ENCODE measurements at regions not wholly inside any gene's neighbourhood (a gene's known extent, or its start where the extent isn't known, plus 50 kb on each side); places are given as distances from the start of the nearest gene placed in this dataset.

DNA sequence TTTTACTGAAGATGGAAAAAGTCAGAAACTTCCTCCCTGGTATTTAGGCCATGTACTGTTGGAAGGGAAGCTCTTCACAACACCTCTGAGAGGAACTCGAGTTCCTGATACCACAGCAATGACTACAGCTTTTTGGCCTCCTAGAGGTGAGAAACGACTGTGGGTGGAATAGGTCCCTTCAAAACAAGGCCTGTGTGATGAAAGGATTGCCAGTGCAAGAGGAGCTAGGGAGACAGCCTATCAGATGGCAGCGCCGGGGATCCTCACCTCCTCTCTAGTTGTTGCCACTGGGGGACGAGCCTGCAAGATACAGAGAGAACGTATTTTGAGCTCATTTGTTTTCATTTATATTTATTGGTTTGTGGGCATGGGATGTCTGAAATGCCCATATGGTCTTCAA, 187.8 kb upstream of the KCND3 start:
- no peak overlapping the region for H3K4me3 Mint-ChIP-seq (ENCODE audit: unreplicated experiment)
- H3K36me3 Mint-ChIP-seq (ENCODE audit: low read depth, unreplicated experiment): no peaks in the 10 kb centered on the region
- TF ChIP-seq, protein P1, sequence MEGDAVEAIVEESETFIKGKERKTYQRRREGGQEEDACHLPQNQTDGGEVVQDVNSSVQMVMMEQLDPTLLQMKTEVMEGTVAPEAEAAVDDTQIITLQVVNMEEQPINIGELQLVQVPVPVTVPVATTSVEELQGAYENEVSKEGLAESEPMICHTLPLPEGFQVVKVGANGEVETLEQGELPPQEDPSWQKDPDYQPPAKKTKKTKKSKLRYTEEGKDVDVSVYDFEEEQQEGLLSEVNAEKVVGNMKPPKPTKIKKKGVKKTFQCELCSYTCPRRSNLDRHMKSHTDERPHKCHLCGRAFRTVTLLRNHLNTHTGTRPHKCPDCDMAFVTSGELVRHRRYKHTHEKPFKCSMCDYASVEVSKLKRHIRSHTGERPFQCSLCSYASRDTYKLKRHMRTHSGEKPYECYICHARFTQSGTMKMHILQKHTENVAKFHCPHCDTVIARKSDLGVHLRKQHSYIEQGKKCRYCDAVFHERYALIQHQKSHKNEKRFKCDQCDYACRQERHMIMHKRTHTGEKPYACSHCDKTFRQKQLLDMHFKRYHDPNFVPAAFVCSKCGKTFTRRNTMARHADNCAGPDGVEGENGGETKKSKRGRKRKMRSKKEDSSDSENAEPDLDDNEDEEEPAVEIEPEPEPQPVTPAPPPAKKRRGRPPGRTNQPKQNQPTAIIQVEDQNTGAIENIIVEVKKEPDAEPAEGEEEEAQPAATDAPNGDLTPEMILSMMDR (IDR thresholded peaks at IDR 0.05; ENCODE audit: unreplicated experiment): no peak
- H3K27me3 Mint-ChIP-seq (ENCODE audit: unreplicated experiment): peaks cover 1% of the 10 kb centered on the region
- H3K4me1 Mint-ChIP-seq (ENCODE audit: unreplicated experiment): peaks cover 3% of the 10 kb centered on the region
- no peaks in the 10 kb centered on the region for H3K9me3 Mint-ChIP-seq (ENCODE audit: unreplicated experiment)
- H3K27ac Mint-ChIP-seq (ENCODE audit: unreplicated experiment): no peak overlapping the region
- no peak for DNase-seq (ENCODE audit: low spot score)

DNA sequence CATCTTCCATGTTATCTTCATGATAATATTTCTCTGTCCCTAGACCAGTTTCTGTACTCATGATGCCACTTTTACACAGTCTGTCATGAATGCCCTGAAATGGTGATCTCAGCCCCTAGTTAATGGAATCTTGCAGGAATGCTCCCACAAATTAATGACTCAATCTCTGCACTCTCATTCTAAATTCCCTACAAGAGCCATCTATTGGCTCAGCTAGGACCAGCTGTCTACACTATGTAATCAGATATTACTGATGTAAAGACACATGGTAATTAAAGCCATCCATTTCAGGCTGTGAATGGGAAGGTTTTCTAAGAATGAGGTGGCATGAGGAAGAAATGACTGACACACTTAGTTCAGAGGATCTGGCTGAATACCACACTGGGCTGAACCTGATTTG, 199.1 kb upstream of the KCND3 start:
- DNase-seq (ENCODE audit: low spot score): no peak
- TF ChIP-seq, protein P1 (IDR thresholded peaks at IDR 0.05; ENCODE audit: unreplicated experiment): no peak
- H3K9me3 Mint-ChIP-seq (ENCODE audit: unreplicated experiment): no peaks in the 10 kb centered on the region
- no peak overlapping the region for H3K4me3 Mint-ChIP-seq (ENCODE audit: unreplicated experiment)
- no peak overlapping the region for H3K27ac Mint-ChIP-seq (ENCODE audit: unreplicated experiment)
- H3K4me1 Mint-ChIP-seq (ENCODE audit: unreplicated experiment): no peaks in the 10 kb centered on the region
- H3K27me3 Mint-ChIP-seq (ENCODE audit: unreplicated experiment): no peaks in the 10 kb centered on the region
- H3K36me3 Mint-ChIP-seq (ENCODE audit: low read depth, unreplicated experiment): no peaks in the 10 kb centered on the region

DNA sequence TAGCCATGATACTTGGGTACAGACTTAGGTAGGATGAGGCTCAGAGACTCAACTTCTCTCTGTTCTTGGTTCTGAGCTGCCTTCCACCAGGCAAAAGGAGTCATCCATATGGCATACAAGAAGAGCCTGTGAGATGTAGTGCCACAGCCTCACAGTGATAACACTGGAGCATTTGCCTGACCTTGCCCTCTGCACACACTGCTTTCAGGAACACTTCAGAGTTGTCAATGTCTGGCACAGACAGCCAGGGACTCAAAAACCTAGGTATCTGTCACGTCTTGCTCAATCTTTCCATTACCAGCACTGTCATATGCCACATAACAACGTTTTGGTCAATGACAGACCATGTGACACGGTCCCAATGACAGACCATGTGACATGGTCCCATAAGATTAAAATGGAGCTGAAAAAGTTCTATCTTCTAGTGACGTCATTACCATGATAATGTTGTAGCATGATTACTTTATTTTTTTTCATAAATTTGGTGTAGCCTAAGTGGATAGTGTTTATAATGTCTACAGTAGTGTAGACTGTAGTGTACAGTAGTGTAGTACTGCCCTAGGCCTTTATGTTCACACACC, 199.9 kb upstream of the CTTNBP2NL start:
- Mint-ChIP-seq H3K27me3 (ENCODE audit: unreplicated experiment) (no peaks in the 10 kb centered on the region), H3K27ac (ENCODE audit: unreplicated experiment) (no peak overlapping the region), H3K4me3 (ENCODE audit: unreplicated experiment) (no peak overlapping the region), H3K4me1 (ENCODE audit: unreplicated experiment) (no peaks in the 10 kb centered on the region), H3K9me3 (ENCODE audit: unreplicated experiment) (no peaks in the 10 kb centered on the region), H3K36me3 (ENCODE audit: low read depth, unreplicated experiment) (no peaks in the 10 kb centered on the region)
- TF ChIP-seq, protein P1 (IDR thresholded peaks at IDR 0.05; ENCODE audit: unreplicated experiment): no peak
- no peak for DNase-seq (ENCODE audit: low spot score)

DNA sequence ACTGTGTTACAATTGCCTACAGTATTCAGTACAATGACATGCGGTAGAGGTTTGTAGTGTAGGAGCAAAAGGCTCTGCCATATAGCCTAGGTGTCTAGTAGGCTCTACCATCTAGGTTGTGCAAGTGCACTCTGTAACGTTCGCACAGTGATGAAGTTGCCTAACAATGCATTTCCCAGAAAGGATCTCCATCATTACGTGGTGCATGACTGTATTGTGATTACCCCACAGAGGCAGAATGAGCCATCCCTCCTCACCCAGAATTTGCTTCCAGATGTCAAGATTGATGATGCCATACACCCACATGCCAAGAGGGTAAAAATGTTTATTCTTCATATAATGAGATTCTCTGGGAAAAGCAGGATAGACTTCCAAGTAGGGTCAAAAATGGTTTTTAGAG, 199.3 kb upstream of the CTTNBP2NL start:
- Mint-ChIP-seq H3K27me3 (ENCODE audit: unreplicated experiment) (no peaks in the 10 kb centered on the region), H3K9me3 (ENCODE audit: unreplicated experiment) (no peaks in the 10 kb centered on the region), H3K27ac (ENCODE audit: unreplicated experiment) (no peak overlapping the region), H3K4me3 (ENCODE audit: unreplicated experiment) (no peak overlapping the region), H3K36me3 (ENCODE audit: low read depth, unreplicated experiment) (no peaks in the 10 kb centered on the region), H3K4me1 (ENCODE audit: unreplicated experiment) (no peaks in the 10 kb centered on the region)
- no peak for DNase-seq (ENCODE audit: low spot score)
- TF ChIP-seq, protein P1 (IDR thresholded peaks at IDR 0.05; ENCODE audit: unreplicated experiment): no peak

DNA sequence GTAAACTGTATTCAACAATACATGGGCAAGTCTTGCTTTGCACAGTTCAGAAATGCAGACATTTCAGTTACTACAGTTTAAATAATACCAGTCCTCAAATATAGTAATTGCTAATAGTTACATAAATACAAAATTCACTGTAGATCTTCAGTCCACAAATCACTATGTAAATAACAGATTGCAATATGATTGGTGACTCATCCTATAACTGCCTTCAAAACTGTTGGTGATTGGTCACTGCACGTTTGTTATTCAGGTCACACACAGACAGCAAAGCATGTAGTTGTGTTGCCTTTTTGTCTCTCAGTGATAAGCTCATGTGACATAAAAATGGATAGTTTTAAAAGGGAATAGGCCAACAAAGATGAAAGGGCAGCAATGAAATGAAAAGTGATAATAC, 186.5 kb upstream of the CTTNBP2NL start:
- no peak overlapping the region for H3K27ac Mint-ChIP-seq (ENCODE audit: unreplicated experiment)

More for the DNA sequence above, 186.5 kb upstream of the CTTNBP2NL start:
- Mint-ChIP-seq H3K4me1 (ENCODE audit: unreplicated experiment) (no peaks in the 10 kb centered on the region), H3K27me3 (ENCODE audit: unreplicated experiment) (peaks cover 1% of the 10 kb centered on the region), H3K36me3 (ENCODE audit: low read depth, unreplicated experiment) (no peaks in the 10 kb centered on the region), H3K9me3 (ENCODE audit: unreplicated experiment) (no peaks in the 10 kb centered on the region), H3K4me3 (ENCODE audit: unreplicated experiment) (no peak overlapping the region)
- TF ChIP-seq, protein P1 (IDR thresholded peaks at IDR 0.05; ENCODE audit: unreplicated experiment): no peak
- no peak for DNase-seq (ENCODE audit: low spot score)

Measured in endothelial cell (in vitro differentiated cells).